Smooth muscle cell (in vitro differentiated cells): ENCODE measurements at regions not wholly inside any gene's neighbourhood (a gene's known extent, or its start where the extent isn't known, plus 50 kb on each side); places are given as distances from the start of the nearest gene placed in this dataset.
"Not testable (repeated sequence)": the region's sequence is repeated elsewhere in the genome, so short reads cannot be mapped to it uniquely, and the experiment has no call there.

Experiments used
- DNase-seq: peaks from one replicate; lab custom pipeline; 2025; ENCODE audit not compliant: unreplicated experiment; lab: John Stamatoyannopoulos, UW
- H2AFZ ChIP-seq: fragments of 200-600 bp; sonication (generic); 2 replicates; pipeline ENCODE4 v1.6.0; 2016; ENCODE audit warnings: antibody characterized with exemption, low read depth, mild to moderate bottlenecking
- H3F3A ChIP-seq: fragments of 200-600 bp; sonication (generic); 2 replicates; pipeline ENCODE4 v1.6.0; 2017; ENCODE audit warnings: antibody characterized with exemption, low read depth
- H3K27ac ChIP-seq: fragments of 200-600 bp; sonication (generic); 2 replicates; pipeline ENCODE4 v1.5.1; 2016; ENCODE audit warnings: low read depth, mild to moderate bottlenecking
- H3K27me3 ChIP-seq: fragments of 200-600 bp; sonication (generic); 2 replicates; pipeline ENCODE4 v1.6.1; 2016; ENCODE audit warnings: low read depth, mild to moderate bottlenecking
- H3K36me3 ChIP-seq: fragments of 200-600 bp; sonication (generic); 2 replicates; pipeline ENCODE4 v1.5.1; 2016; ENCODE audit warnings: low read depth
- H3K4me1 ChIP-seq: fragments of 200-600 bp; sonication (generic); 2 replicates; pipeline ENCODE4 v1.5.1; 2016; ENCODE audit warnings: low read depth
- H3K4me2 ChIP-seq: fragments of 200-600 bp; sonication (generic); 2 replicates; pipeline ENCODE4 v1.6.0; 2016; ENCODE audit warnings: mild to moderate bottlenecking
- H3K4me3 ChIP-seq: fragments of 200-600 bp; sonication (generic); 2 replicates; pipeline ENCODE4 v1.5.1; 2016; ENCODE audit warnings: mild to moderate bottlenecking
- H3K79me2 ChIP-seq: fragments of 200-600 bp; sonication (generic); 2 replicates; pipeline ENCODE4 v1.6.0; 2016; ENCODE audit warnings: low read depth, mild to moderate bottlenecking
- H3K9ac ChIP-seq: fragments of 200-600 bp; sonication (generic); 2 replicates; pipeline ENCODE4 v1.6.0; 2016; ENCODE audit warnings: low read depth
- H3K9me3 ChIP-seq: fragments of 200-600 bp; sonication (generic); replicated peaks from 2 replicates; pipeline ENCODE4 v1.5.1; 2016; ENCODE audit warnings: low read depth
- H4K20me1 ChIP-seq: fragments of 200-600 bp; sonication (generic); 2 replicates; pipeline ENCODE4 v1.6.0; 2016; ENCODE audit warnings: low read depth
- CTCF ChIP-seq: fragments of 200-600 bp; sonication (generic); IDR thresholded peaks from 2 replicates; pipeline ENCODE4 v1.5.1; 2017; ENCODE audit warnings: borderline replicate concordance, mild to moderate bottlenecking, antibody characterized with exemption; ENCODE audit not compliant: insufficient read depth, poor library complexity, severe bottlenecking
- WGBS: methylation state at CpG from one replicate; pipeline ENCODE4 v1.1.7; 2016; ENCODE audit warnings: low lambda C conversion rate; 5-methylcytosine and 5-hydroxymethylcytosine counted together

GRCh38 chr13:59043016-59043415 lies 1120.7 kb downstream of the DIAPH3 start:
- WGBS: 73% methylated on average over 2 of the region's 2 CpGs

GRCh38 chr13:59047546-59047945 lies 1116.2 kb downstream of the DIAPH3 start:
- H3K4me2 ChIP-seq: no peak overlapping the region
- no peak overlapping the region for H2AFZ ChIP-seq
- H3K9ac ChIP-seq: no peak overlapping the region
- no peak for TF ChIP-seq CTCF
- H3K9me3 ChIP-seq: no peaks in the 10 kb centered on the region
- no peaks in the 10 kb centered on the region for H3K4me1 ChIP-seq
- H3K4me3 ChIP-seq: no peak overlapping the region
- 51% methylated on average over 2 of the region's 2 CpGs for WGBS
- no peak for DNase-seq
- no peaks in the 10 kb centered on the region for H3K79me2 ChIP-seq
- H3K36me3 ChIP-seq: no peaks in the 10 kb centered on the region
- no peaks in the 10 kb centered on the region for H3K27me3 ChIP-seq
- no peak overlapping the region for H3K27ac ChIP-seq
- no peaks in the 10 kb centered on the region for H3F3A ChIP-seq
- no peaks in the 10 kb centered on the region for H4K20me1 ChIP-seq

More at GRCh38 chr13:59043016-59043415, 1120.7 kb downstream of the DIAPH3 start:
- no peak for DNase-seq
- H3K4me1 ChIP-seq: no peaks in the 10 kb centered on the region
- no peak overlapping the region for H3K4me3 ChIP-seq
- TF ChIP-seq CTCF: no peak
- H3K9ac ChIP-seq: no peak overlapping the region
- no peaks in the 10 kb centered on the region for H3F3A ChIP-seq
- H3K9me3 ChIP-seq: no peaks in the 10 kb centered on the region
- no peak overlapping the region for H3K27ac ChIP-seq
- no peaks in the 10 kb centered on the region for H4K20me1 ChIP-seq
- no peaks in the 10 kb centered on the region for H3K36me3 ChIP-seq
- H3K27me3 ChIP-seq: no peaks in the 10 kb centered on the region
- no peak overlapping the region for H3K4me2 ChIP-seq
- no peaks in the 10 kb centered on the region for H3K79me2 ChIP-seq
- no peak overlapping the region for H2AFZ ChIP-seq

GRCh38 chr13:59061621-59062020 lies 1102.1 kb downstream of the DIAPH3 start:
- Histone ChIP-seq H4K20me1 (no peaks in the 10 kb centered on the region), H3K27ac (no peak overlapping the region), H3F3A (no peaks in the 10 kb centered on the region), H3K4me1 (no peaks in the 10 kb centered on the region), H3K9ac (no peak overlapping the region), H3K4me3 (no peak overlapping the region), H3K27me3 (no peaks in the 10 kb centered on the region), H3K36me3 (no peaks in the 10 kb centered on the region), H2AFZ (no peak overlapping the region), H3K79me2 (no peaks in the 10 kb centered on the region), H3K9me3 (no peaks in the 10 kb centered on the region), H3K4me2 (no peak overlapping the region)
- 92% methylated on average over 1 of the region's 1 CpG for WGBS
- no peak for TF ChIP-seq CTCF
- DNase-seq: no peak

GRCh38 chr13:59064042-59064441 lies 1099.7 kb downstream of the DIAPH3 start:
- Histone ChIP-seq H3K4me3 (no peak overlapping the region), H2AFZ (no peak overlapping the region), H3K27me3 (no peaks in the 10 kb centered on the region), H3F3A (no peaks in the 10 kb centered on the region), H4K20me1 (no peaks in the 10 kb centered on the region), H3K9ac (no peak overlapping the region), H3K27ac (no peak overlapping the region), H3K79me2 (no peaks in the 10 kb centered on the region), H3K36me3 (no peaks in the 10 kb centered on the region), H3K9me3 (no peaks in the 10 kb centered on the region), H3K4me2 (no peak overlapping the region), H3K4me1 (no peaks in the 10 kb centered on the region)
- TF ChIP-seq CTCF: no peak
- WGBS: 97% methylated on average over 1 of the region's 1 CpG
- DNase-seq: no peak

- H3K9ac ChIP-seq, H3K79me2 ChIP-seq, H3K9me3 ChIP-seq, H3K4me3 ChIP-seq, H3K4me1 ChIP-seq, H4K20me1 ChIP-seq, H3F3A ChIP-seq, H3K27me3 ChIP-seq, H3K4me2 ChIP-seq, H3K36me3 ChIP-seq, DNase-seq, H2AFZ ChIP-seq, H3K27ac ChIP-seq: not testable (repeated sequence)
Measured at GRCh38 chr13:59076386-59076785, 1087.3 kb downstream of the DIAPH3 start.
